K562 (cell line): ENCODE measurements at regions not wholly inside any gene's neighbourhood (a gene's known extent, or its start where the extent isn't known, plus 50 kb on each side); places are given as distances from the start of the nearest gene placed in this dataset.

Source experiments
- ATAC-seq: fragments of 200-7000 bp; cut with Tn5 transposase; 3 replicates; pipeline ENCODE4 v1.9.1; 2020; ENCODE audit warnings: moderate library complexity
- BruUV-seq: library from RNA; stranded (reverse); fragments of 400-500 nt; replicated peaks from 2 replicates; lab custom pipeline; 2021; lab: Mats Ljungman, UMichigan
- CTCF ChIA-PET: fragments of 300-600 bp; formaldehyde crosslinking; extraction: SDS; loops from one replicate; lab custom pipeline; 2021; ENCODE audit warnings: low intra/inter-chr PET ratio; lab: Yijun Ruan, JAX
- POLR2A ChIA-PET: fragments of 300-600, 350-650 bp; sonication (Branson Sonifier 250); formaldehyde crosslinking; extraction: SDS; loops from one replicate; lab custom pipeline; 2021; ENCODE audit warnings: antibody characterized with exemption, inconsistent platforms; lab: Yijun Ruan, JAX
- DNase-seq, 4 experiments: peaks; one replicate each; pipeline versions ENCODE4 v3.0.0 to v3.0.0-alpha.2; 2011 to 2018; ENCODE audit warnings: low spot score in 3 of 4, mixed read lengths in 3 of 4; ENCODE audit errors: extremely low read depth in 1 of 4
- FAIRE-seq: peaks from 2 replicates; lab custom pipeline; 2011; peaks lifted over from hg19 to GRCh38; lab: Jason Lieb, UNC
- H2AFZ ChIP-seq: 2 replicates; pipeline ENCODE4 v1.6.0; 2011; ENCODE audit warnings: low read depth, low read length, control low read depth, inconsistent platforms
- H3K27ac ChIP-seq: fragments of 200-600 bp; 3 replicates; pipeline ENCODE4 v1.8.0; 2011; ENCODE audit warnings: low read depth, mild to moderate bottlenecking, control low read depth, inconsistent platforms, low read length, moderate library complexity, mixed read lengths; ENCODE audit errors: extremely low read depth
- H3K27me3 ChIP-seq, 2 experiments: fragments of 300-600 bp in 1 of 2; 2 replicates in 1 of 2; 3 replicates in 1 of 2; pipeline versions ENCODE4 v1.6.0 to v1.8.0; 2011; ENCODE audit warnings: inconsistent platforms in 2 of 2, low read length in 2 of 2, mild to moderate bottlenecking in 1 of 2, mixed read lengths in 1 of 2, moderate library complexity in 1 of 2; ENCODE audit not compliant: control insufficient read depth in 2 of 2, insufficient read depth in 2 of 2
- H3K36me3 ChIP-seq: fragments of 300-600 bp; 3 replicates; pipeline ENCODE4 v1.8.0; 2011; ENCODE audit warnings: mild to moderate bottlenecking, low read length, inconsistent platforms; ENCODE audit not compliant: control insufficient read depth, insufficient read depth
- H3K4me1 ChIP-seq, 2 experiments: fragments of 200-600 bp in 1 of 2; replicated peaks in 1 of 2; 2 replicates in 1 of 2; 3 replicates in 1 of 2; pipeline versions ENCODE4 v1.5.1 to v1.8.0; 2011; ENCODE audit warnings: inconsistent platforms in 2 of 2, low read length in 2 of 2, mild to moderate bottlenecking in 1 of 2, mixed read lengths in 1 of 2, moderate library complexity in 1 of 2; ENCODE audit not compliant: control insufficient read depth in 2 of 2, insufficient read depth in 2 of 2
- H3K4me2 ChIP-seq: 2 replicates; pipeline ENCODE4 v1.6.1; 2011; ENCODE audit warnings: low read length, control low read depth, inconsistent platforms, mixed read lengths; ENCODE audit not compliant: insufficient read depth
- H3K4me3 ChIP-seq: fragments of 200-600 bp; sonication (generic), shearing (Covaris generic); 2 replicates; pipeline ENCODE4 v1.5.1; 2016; ENCODE audit warnings: control low read depth, inconsistent platforms
- H3K79me2 ChIP-seq: fragments of 200-600 bp; 3 replicates; pipeline ENCODE4 v1.8.0; 2011; ENCODE audit warnings: low read length, inconsistent platforms; ENCODE audit not compliant: control insufficient read depth, insufficient read depth
- H3K9ac ChIP-seq, 2 experiments: 2 replicates each; pipeline versions ENCODE4 v1.6.0 to v1.6.1; 2011; ENCODE audit warnings: low read depth in 2 of 2, low read length in 2 of 2, control low read depth in 1 of 2, inconsistent platforms in 1 of 2, mild to moderate bottlenecking in 1 of 2, mixed read lengths in 1 of 2; ENCODE audit not compliant: insufficient read depth in 1 of 2
- H3K9me1 ChIP-seq: one replicate; pipeline ENCODE4 v1.6.0; 2011; ENCODE audit warnings: inconsistent platforms, mild to moderate bottlenecking, low read length, moderate library complexity; ENCODE audit not compliant: control insufficient read depth, insufficient read depth
- H3K9me3 ChIP-seq: replicated peaks from 2 replicates; pipeline ENCODE4 v1.5.1; 2011; ENCODE audit warnings: low read depth, low read length, inconsistent platforms; ENCODE audit not compliant: control insufficient read depth, insufficient read depth
- H4K20me1 ChIP-seq: replicated peaks from 2 replicates; pipeline ENCODE4 v1.6.1; 2011; ENCODE audit warnings: low read length, inconsistent platforms, mixed read lengths; ENCODE audit not compliant: control insufficient read depth, insufficient read depth
- CAMTA2 ChIP-seq: fragments of 250-450 bp; sonication (Bioruptor Pico); conservative IDR thresholded peaks from 2 replicates; pipeline ENCODE4 v1.5.1; 2022
- DEAF1 ChIP-seq: fragments of 450-650 bp; formaldehyde crosslinking; IDR thresholded peaks from 2 replicates; pipeline ENCODE4 v1.4.0; 2020; ENCODE audit warnings: mild to moderate bottlenecking, moderate library complexity
- KHSRP ChIP-seq: fragments of 450-650 bp; IDR thresholded peaks from 2 replicates; pipeline ENCODE4 v1.6.1; 2017
- KLF10 ChIP-seq: fragments of 250-450 bp; sonication (Bioruptor Pico); IDR thresholded peaks from 2 replicates; pipeline ENCODE4 v1.6.1; 2021; ENCODE audit warnings: matching md5 sums
- PTBP1 ChIP-seq: fragments of 200-400 bp; formaldehyde crosslinking; IDR thresholded peaks from 2 replicates; pipeline ENCODE4 v1.6.1; 2017; ENCODE audit warnings: low read depth, low read length
- SIRT6 ChIP-seq: IDR thresholded peaks from one replicate; pipeline ENCODE4 v1.6.1; 2012; ENCODE audit warnings: low read depth, mild to moderate bottlenecking, control low read depth, inconsistent platforms, low read length, moderate library complexity
- STAT5B ChIP-seq: fragments of 250-450 bp; sonication (Bioruptor Pico); IDR thresholded peaks from 2 replicates; pipeline ENCODE4 v1.8.0; 2021; ENCODE audit warnings: mild to moderate bottlenecking, inconsistent platforms
- TSHZ1 ChIP-seq: fragments of 250-450 bp; sonication (Bioruptor Pico); IDR thresholded peaks from 2 replicates; pipeline ENCODE4 v1.4.0; 2020; ENCODE audit warnings: mild to moderate bottlenecking, moderate library complexity
- whole genome bisulfite sequencing: fragments of 100-300 bp; shearing (Covaris generic); methylation state at CpG from one replicate; pipeline ENCODE4 v1.1.6; 2016; ENCODE audit warnings: low coverage, mixed read lengths; ENCODE audit not compliant: insufficient coverage; ENCODE audit errors: missing lambda C conversion rate; 5-methylcytosine and 5-hydroxymethylcytosine counted together
- in situ Hi-C: fragments of 300-500 bp; cut with MboI; formaldehyde crosslinking; loops from 4 replicates; pipeline ENCODE4 v1.15.0; 2018; ENCODE audit warnings: inconsistent platforms, mixed read lengths
- intact Hi-C: fragments of 100-400 bp; cut with micrococcal nuclease; formaldehyde crosslinking; loops from 2 replicates; pipeline ENCODE4 v1.14.2; 2022
- TF ChIP-seq, protein P1 (sequence below): sonication (generic); formaldehyde crosslinking; IDR thresholded peaks from 2 replicates; pipeline ENCODE4 v1.8.0; 2022; ENCODE audit warnings: mild to moderate bottlenecking, missing genetic modification reagents, borderline replicate concordance

DNA sequence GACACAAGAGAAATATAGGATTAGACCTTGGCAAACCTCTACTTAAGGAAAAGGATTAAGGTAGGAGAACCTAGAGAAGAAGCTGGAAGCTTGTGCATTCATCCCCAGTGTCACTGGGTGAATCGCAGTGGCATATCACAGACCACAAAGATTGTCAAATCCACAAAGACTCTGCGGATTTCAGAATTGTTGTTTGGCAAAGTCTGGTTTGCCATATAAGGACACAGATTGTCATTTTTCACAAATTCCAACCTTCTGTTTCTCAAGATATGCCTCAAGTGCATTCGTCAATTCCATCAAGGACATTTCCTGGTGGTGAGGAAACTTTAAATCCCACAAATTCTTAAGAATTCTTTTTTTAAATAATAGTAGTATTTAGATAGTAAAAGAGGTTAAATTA is 395.1 kb upstream of the PAPPA start:
- Histone ChIP-seq H3K27me3 (no peaks in the 10 kb centered on the region), H3K4me2 (no peak overlapping the region), H3K9me1 (no peaks in the 10 kb centered on the region), H2AFZ (no peak overlapping the region), H3K27ac (no peak overlapping the region), H3K4me1 (no peaks in the 10 kb centered on the region), H3K9ac (no peak overlapping the region), H4K20me1 (no peaks in the 10 kb centered on the region)
- FAIRE-seq = no peak
- ATAC-seq = no peak
- in situ Hi-C loops = no loop called here
- intact Hi-C loops = no loop called here
- no TSS peak for BruUV-seq
- no peak for DNase-seq
- 0% methylated on average over 3 of the region's 3 CpGs for WGBS
- TF ChIP-seq SIRT6 = no peak
- TF ChIP-seq KLF10 (CRISPR knock-in tag) = no peak
- TF ChIP-seq PTBP1 = no peak
- no peak for TF ChIP-seq CAMTA2 (CRISPR knock-in tag)
- no peak for TF ChIP-seq TSHZ1
- TF ChIP-seq STAT5B = no peak
- no peak for TF ChIP-seq KHSRP
- TF ChIP-seq DEAF1 (CRISPR knock-in tag) = no peak
- TF ChIP-seq, protein P1, sequence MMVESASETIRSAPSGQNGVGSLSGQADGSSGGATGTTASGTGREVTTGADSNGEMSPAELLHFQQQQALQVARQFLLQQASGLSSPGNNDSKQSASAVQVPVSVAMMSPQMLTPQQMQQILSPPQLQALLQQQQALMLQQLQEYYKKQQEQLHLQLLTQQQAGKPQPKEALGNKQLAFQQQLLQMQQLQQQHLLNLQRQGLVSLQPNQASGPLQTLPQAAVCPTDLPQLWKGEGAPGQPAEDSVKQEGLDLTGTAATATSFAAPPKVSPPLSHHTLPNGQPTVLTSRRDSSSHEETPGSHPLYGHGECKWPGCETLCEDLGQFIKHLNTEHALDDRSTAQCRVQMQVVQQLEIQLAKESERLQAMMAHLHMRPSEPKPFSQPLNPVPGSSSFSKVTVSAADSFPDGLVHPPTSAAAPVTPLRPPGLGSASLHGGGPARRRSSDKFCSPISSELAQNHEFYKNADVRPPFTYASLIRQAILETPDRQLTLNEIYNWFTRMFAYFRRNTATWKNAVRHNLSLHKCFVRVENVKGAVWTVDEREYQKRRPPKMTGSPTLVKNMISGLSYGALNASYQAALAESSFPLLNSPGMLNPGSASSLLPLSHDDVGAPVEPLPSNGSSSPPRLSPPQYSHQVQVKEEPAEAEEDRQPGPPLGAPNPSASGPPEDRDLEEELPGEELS (CRISPR knock-in tag) = no peak
- TF ChIP-seq, all 486 proteins: peak for 0
- H3K79me2 ChIP-seq = no peaks in the 10 kb centered on the region
- H3K36me3 ChIP-seq = no peaks in the 10 kb centered on the region
- ChIA-PET POLR2A (no interaction called here), CTCF (no interaction called here)
- H3K9me3 ChIP-seq = no peaks in the 10 kb centered on the region
- no peak overlapping the region for H3K4me3 ChIP-seq
